Prostate gland (tissue), 2 donors: ENCODE measurements at regions not wholly inside any gene's neighbourhood (a gene's known extent, or its start where the extent isn't known, plus 50 kb on each side); places are given as distances from the start of the nearest gene placed in this dataset.

ENCODE experiments used
- DNase-seq: peaks from one replicate; pipeline ENCODE4 v3.0.0-alpha.2; 2019; ENCODE audit warnings: low spot score
- H3K27ac ChIP-seq, 2 donors: fragments of 200-600 bp; sonication (generic); 2 replicates each; pipeline ENCODE4 v1.5.1; 2017 to 2019
- H3K27me3 ChIP-seq: fragments of 200-600 bp; sonication (generic); replicated peaks from 2 replicates; pipeline ENCODE4 v1.5.1; 2019; ENCODE audit not compliant: insufficient read depth
- H3K36me3 ChIP-seq, 2 donors: fragments of 200-600 bp; sonication (generic); 1 replicate in 1 of 2; 2 replicates in 1 of 2; pipeline versions ENCODE4 v1.5.1 to v1.8.1; 2017 to 2019
- H3K4me1 ChIP-seq: fragments of 200-600 bp; sonication (generic); replicated peaks from 2 replicates; pipeline ENCODE4 v1.5.1; 2019
- H3K4me3 ChIP-seq, 2 donors: fragments of 200-600 bp; sonication (generic); 2 replicates each; pipeline ENCODE4 v1.5.1; 2017 to 2019
- H3K9me3 ChIP-seq: fragments of 200-600 bp; sonication (generic); 2 replicates; pipeline ENCODE4 v1.5.1; 2017
- POLR2A ChIP-seq: fragments of 450-650 bp; IDR thresholded peaks from one replicate; pipeline ENCODE4 v1.6.1; 2016; ENCODE audit warnings: antibody characterized with exemption, mild to moderate bottlenecking
- POLR2AphosphoS5 ChIP-seq: sonication (generic); formaldehyde crosslinking; IDR thresholded peaks from one replicate; pipeline ENCODE4 v1.6.1; 2017; ENCODE audit warnings: antibody characterized with exemption
- WGBS: methylation state at CpG from one replicate; pipeline ENCODE4 v1.1.5; 2018; 5-methylcytosine and 5-hydroxymethylcytosine counted together
- intact Hi-C: fragments of 100-400 bp; cut with DNase I; formaldehyde crosslinking; loops from one replicate; pipeline ENCODE4 v1.14.2; 2022
- TF ChIP-seq, protein P1 (sequence below), 4 experiments: fragments of 200-600 bp in 2 of 4; fragments of 450-650 bp in 2 of 4; sonication (generic) in 2 of 4; IDR thresholded peaks; 1 replicate in 3 of 4; 2 replicates in 1 of 4; pipeline ENCODE4 v1.5.1; 2016 to 2019; ENCODE audit warnings: antibody characterized with exemption in 4 of 4, mild to moderate bottlenecking in 2 of 4, moderate library complexity in 2 of 4

DNA sequence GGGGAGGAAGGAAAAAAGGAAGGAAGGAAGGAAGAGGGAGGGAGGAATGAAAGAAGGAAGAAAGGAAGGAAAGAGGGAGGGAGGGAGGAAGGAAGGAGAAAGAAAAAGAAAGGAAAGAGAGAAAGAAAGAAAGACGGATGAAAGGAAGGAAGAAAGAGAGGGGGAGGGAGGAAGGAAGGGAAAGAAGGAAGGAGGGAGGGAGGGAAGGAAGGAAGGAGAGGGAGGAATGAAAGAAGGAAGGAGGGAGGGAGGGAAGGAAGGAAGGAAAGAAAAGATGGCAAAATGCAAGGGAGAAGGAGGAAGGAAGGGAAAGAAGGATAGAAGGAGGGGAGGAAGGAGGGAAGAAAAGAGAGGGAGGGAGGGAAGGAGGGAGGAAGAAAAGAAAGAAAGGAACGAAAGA is 257.3 kb upstream of the C16orf82 start:
- DNase-seq = no peak
- no peaks in the 10 kb centered on the region for H3K9me3 ChIP-seq
- H3K4me3 ChIP-seq = no peak overlapping the region
- intact Hi-C loops = no loop called here
- TF ChIP-seq POLR2AphosphoS5 (no peak), POLR2A (no peak)
- TF ChIP-seq, protein P1, sequence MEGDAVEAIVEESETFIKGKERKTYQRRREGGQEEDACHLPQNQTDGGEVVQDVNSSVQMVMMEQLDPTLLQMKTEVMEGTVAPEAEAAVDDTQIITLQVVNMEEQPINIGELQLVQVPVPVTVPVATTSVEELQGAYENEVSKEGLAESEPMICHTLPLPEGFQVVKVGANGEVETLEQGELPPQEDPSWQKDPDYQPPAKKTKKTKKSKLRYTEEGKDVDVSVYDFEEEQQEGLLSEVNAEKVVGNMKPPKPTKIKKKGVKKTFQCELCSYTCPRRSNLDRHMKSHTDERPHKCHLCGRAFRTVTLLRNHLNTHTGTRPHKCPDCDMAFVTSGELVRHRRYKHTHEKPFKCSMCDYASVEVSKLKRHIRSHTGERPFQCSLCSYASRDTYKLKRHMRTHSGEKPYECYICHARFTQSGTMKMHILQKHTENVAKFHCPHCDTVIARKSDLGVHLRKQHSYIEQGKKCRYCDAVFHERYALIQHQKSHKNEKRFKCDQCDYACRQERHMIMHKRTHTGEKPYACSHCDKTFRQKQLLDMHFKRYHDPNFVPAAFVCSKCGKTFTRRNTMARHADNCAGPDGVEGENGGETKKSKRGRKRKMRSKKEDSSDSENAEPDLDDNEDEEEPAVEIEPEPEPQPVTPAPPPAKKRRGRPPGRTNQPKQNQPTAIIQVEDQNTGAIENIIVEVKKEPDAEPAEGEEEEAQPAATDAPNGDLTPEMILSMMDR (IDR thresholded peaks at IDR 0.05) = no peak
- no peaks in the 10 kb centered on the region for H3K27me3 ChIP-seq
- no peaks in the 10 kb centered on the region for H3K4me1 ChIP-seq
- no peak overlapping the region for H3K27ac ChIP-seq
- H3K36me3 ChIP-seq = no peaks in the 10 kb centered on the region
- WGBS = 59% methylated on average over 2 of the region's 2 CpGs

DNA sequence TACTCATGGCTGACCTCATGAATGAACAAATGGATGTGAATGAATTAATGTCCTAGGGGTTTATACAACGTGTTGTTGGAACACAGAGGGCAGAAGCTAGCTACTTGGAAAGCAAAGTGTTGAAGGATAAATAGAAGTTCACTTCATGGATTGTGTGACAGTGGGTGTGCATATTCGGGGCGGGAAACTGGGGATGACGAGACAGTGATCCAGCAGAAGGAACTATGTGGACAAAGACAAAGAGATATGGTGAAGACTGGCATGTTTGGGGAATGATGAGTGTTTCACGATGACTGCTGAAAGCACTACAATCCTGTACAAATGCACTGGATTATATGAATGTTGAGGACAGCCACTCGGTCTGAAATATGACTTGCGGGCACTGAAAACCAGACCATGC is 250.5 kb upstream of the C16orf82 start:
- WGBS = 79% methylated on average over 7 of the region's 7 CpGs
- intact Hi-C loops = no loop called here
- no peak overlapping the region for H3K4me3 ChIP-seq
- DNase-seq = no peak
- H3K27me3 ChIP-seq = no peaks in the 10 kb centered on the region
- no peaks in the 10 kb centered on the region for H3K4me1 ChIP-seq
- TF ChIP-seq POLR2AphosphoS5 (no peak), POLR2A (no peak)
- TF ChIP-seq, protein P1 (IDR thresholded peaks at IDR 0.05) = no peak
- H3K36me3 ChIP-seq = no peaks in the 10 kb centered on the region
- no peak overlapping the region for H3K27ac ChIP-seq
- H3K9me3 ChIP-seq = no peaks in the 10 kb centered on the region

DNA sequence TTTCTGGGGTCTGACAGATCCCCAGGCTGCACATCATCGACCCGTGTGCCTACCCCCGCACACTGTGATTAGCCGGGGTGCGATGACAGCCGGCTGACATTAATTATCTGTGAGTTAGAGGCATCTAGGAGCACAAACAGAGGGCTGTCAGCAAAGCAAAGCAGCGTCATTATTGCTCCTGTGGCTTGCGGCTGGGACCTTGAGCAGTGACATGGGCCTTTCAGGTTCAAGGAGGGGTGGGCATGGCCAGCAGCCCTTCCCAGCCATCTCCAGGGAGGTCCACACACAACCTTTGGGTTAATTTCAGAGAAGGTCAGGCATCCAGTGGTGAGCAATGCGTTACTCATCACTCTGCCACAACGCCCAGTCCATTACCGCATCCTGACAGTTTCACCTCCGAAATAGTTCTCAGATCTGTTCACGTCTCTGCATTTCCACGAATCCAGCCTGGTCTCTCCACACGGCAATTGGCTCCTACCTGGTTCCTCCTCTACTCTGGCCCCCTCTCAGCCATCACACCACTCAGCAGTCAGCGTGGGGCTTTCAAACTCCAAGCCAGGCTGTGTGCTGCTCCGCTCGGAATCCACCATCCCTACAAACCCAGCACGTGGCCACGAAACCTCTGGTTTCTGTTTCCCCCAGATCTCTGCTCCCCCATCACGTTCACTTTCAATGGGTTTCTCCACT is 249.7 kb upstream of the C16orf82 start:
- H3K27ac ChIP-seq = no peak overlapping the region
- TF ChIP-seq, protein P1 (IDR thresholded peaks at IDR 0.05) = no peak
- TF ChIP-seq POLR2A (no peak), POLR2AphosphoS5 (no peak)
- intact Hi-C loops = no loop called here
- WGBS = 63% methylated on average over 21 of the region's 21 CpGs
- no peak for DNase-seq
- H3K27me3 ChIP-seq = no peaks in the 10 kb centered on the region
- no peaks in the 10 kb centered on the region for H3K9me3 ChIP-seq
- H3K36me3 ChIP-seq = no peaks in the 10 kb centered on the region
- no peaks in the 10 kb centered on the region for H3K4me1 ChIP-seq
- H3K4me3 ChIP-seq = no peak overlapping the region

DNA sequence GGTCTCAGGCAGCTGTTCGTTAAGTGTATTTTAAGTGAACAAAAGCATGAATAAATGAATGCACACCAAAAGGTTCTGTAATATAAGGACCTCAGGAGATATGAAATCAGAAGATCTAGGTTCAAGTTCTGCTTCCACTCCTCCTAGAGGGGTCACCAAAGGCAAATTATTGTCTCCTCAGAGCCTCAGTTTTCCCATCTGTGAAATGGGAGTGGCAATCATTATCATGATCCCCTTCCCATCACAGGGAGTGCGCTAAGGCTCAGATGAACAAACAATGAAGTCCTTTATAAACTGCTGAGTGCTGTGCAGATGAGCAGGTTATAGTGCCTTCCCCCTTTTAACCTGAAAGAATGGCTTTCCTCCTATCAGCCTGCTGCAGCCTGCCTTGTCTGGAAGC is 248.3 kb upstream of the C16orf82 start:
- H3K4me3 ChIP-seq = no peak overlapping the region
- no peaks in the 10 kb centered on the region for H3K27me3 ChIP-seq
- TF ChIP-seq, protein P1 (IDR thresholded peaks at IDR 0.05) = no peak
- no peak for TF ChIP-seq POLR2A
- no peak for TF ChIP-seq POLR2AphosphoS5
- H3K4me1 ChIP-seq = no peaks in the 10 kb centered on the region
- no peak for DNase-seq
- H3K9me3 ChIP-seq = no peaks in the 10 kb centered on the region
- intact Hi-C loops = no loop called here
- 72% methylated on average over 2 of the region's 2 CpGs for WGBS
- H3K36me3 ChIP-seq = no peaks in the 10 kb centered on the region
- H3K27ac ChIP-seq = no peak overlapping the region

DNA sequence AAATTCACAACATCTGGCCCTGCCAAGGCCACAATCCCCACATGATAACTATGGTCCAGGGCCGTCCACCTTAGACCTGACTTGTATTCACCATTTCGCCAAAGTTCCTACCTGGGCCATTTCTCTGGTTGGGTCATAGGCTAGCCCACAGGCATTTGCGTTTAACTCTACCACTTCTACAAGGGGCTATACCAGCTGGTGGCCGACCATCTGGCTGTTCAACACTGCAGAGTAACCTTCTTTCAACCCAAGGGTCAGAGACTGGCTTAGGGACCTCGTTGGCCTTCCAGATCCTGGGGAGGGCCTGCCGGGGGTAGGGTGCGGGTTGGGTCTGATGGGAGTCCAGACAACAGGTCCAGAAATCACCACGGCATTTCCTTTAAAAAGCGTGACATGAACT is 242.3 kb upstream of the C16orf82 start:
- TF ChIP-seq POLR2A = no peak
- TF ChIP-seq, protein P1 (IDR thresholded peaks at IDR 0.05) = no peak
- no peak for TF ChIP-seq POLR2AphosphoS5
- H3K4me3 ChIP-seq = no peak overlapping the region
- H3K27ac ChIP-seq = no peak overlapping the region
- 95% methylated on average over 9 of the region's 9 CpGs for WGBS
- no peaks in the 10 kb centered on the region for H3K9me3 ChIP-seq
- intact Hi-C loops = no loop called here
- H3K4me1 ChIP-seq = no peaks in the 10 kb centered on the region
- H3K27me3 ChIP-seq = no peaks in the 10 kb centered on the region
- no peak for DNase-seq
- no peaks in the 10 kb centered on the region for H3K36me3 ChIP-seq
